CD4-positive, alpha-beta memory T cell (primary cell): ENCODE measurements at regions not wholly inside any gene's neighbourhood (a gene's known extent, or its start where the extent isn't known, plus 50 kb on each side); places are given as distances from the start of the nearest gene placed in this dataset.

ENCODE experiments used
- CTCF ChIA-PET: fragments of 350-600 bp; sonication (Branson Sonifier 250); formaldehyde crosslinking; loops from one replicate; lab custom pipeline; 2021; ENCODE audit warnings: inconsistent platforms; ENCODE audit not compliant: partially characterized antibody; lab: Charles Lee
- POLR2A ChIA-PET: fragments of 350-600 bp; sonication (Branson Sonifier 250); formaldehyde crosslinking; loops from one replicate; lab custom pipeline; 2021; ENCODE audit not compliant: partially characterized antibody; lab: Charles Lee
- DNase-seq, 5 donors: peaks; one replicate each; pipeline versions ENCODE4 v3.0.0 to v3.0.0-alpha.2; 2020 to 2022; ENCODE audit warnings: mixed read lengths in 1 of 5
- H3K27ac ChIP-seq: one replicate; pipeline ENCODE4 v1.7.0; 2013; ENCODE audit warnings: low read depth, low read length
- H3K27me3 ChIP-seq: 2 replicates; pipeline ENCODE4 v1.7.0; 2013; ENCODE audit warnings: mild to moderate bottlenecking, low read length, moderate library complexity; ENCODE audit not compliant: insufficient read depth
- H3K36me3 ChIP-seq: 2 replicates; pipeline ENCODE4 v1.7.0; 2013; ENCODE audit warnings: mild to moderate bottlenecking, low read length, moderate library complexity; ENCODE audit not compliant: insufficient read depth
- H3K4me1 ChIP-seq: 2 replicates; pipeline ENCODE4 v1.7.0; 2013; ENCODE audit warnings: mild to moderate bottlenecking, low read length, moderate library complexity; ENCODE audit not compliant: insufficient read depth
- H3K4me3 ChIP-seq, 2 donors: one replicate each; pipeline ENCODE4 v1.7.0; 2013; ENCODE audit warnings: low read length in 2 of 2, mild to moderate bottlenecking in 1 of 2
- H3K9me3 ChIP-seq, 2 donors: one replicate each; pipeline ENCODE4 v1.7.0; 2013; ENCODE audit warnings: low read length in 2 of 2, control low read depth in 1 of 2; ENCODE audit not compliant: control insufficient read depth in 1 of 2
- H3K27ac Mint-ChIP-seq, 7 donors: one replicate each; pipeline ENCODE4 v1.8.0; 2020 to 2021; ENCODE audit warnings: mixed read lengths in 7 of 7, mild to moderate bottlenecking in 6 of 7, inconsistent platforms in 3 of 7, moderate library complexity in 3 of 7
- H3K27me3 Mint-ChIP-seq, 2 donors: one replicate each; pipeline ENCODE4 v1.8.0; 2020 to 2021; ENCODE audit warnings: mixed read lengths in 2 of 2
- H3K36me3 Mint-ChIP-seq, 2 donors: one replicate each; pipeline ENCODE4 v1.8.0; 2020 to 2021; ENCODE audit warnings: mixed read lengths in 2 of 2, inconsistent platforms in 1 of 2, mild to moderate bottlenecking in 1 of 2
- H3K4me1 Mint-ChIP-seq, 4 donors: one replicate each; pipeline ENCODE4 v1.8.0; 2020 to 2021; ENCODE audit warnings: mixed read lengths in 4 of 4, mild to moderate bottlenecking in 1 of 4
- H3K4me3 Mint-ChIP-seq, 8 donors: one replicate each; pipeline ENCODE4 v1.8.0; 2020 to 2021; ENCODE audit warnings: mixed read lengths in 8 of 8, mild to moderate bottlenecking in 7 of 8, moderate library complexity in 6 of 8, inconsistent platforms in 3 of 8
- H3K9me3 Mint-ChIP-seq, 8 donors: one replicate each; pipeline ENCODE4 v1.8.0; 2020 to 2021; ENCODE audit warnings: mixed read lengths in 8 of 8, mild to moderate bottlenecking in 5 of 8, inconsistent platforms in 3 of 8, moderate library complexity in 1 of 8
- intact Hi-C: fragments of 100-400 bp; cut with micrococcal nuclease; formaldehyde crosslinking; loops from one replicate; pipeline ENCODE4 v1.15.1; 2023

DNA sequence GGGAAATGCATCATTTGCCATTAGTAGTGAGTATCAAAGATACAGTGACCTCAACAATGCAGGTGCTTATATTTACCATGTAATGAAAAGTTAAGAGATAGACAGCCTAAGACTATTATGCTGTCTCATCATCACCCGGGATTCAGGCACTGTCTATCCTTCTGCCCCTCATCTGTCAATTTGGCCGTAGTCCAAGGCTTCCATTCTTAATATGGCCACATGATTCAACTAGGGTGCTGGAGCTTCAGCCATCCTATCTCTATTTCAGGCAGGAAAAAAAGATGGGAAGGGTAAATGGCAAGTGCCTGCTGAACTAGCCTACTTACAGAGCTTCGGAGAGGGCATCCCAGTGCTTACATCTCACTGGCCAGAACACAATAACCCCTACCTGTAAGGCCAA is 196.7 kb upstream of the LNX1 start:
- Histone ChIP-seq H3K4me3 (no peak overlapping the region), H3K27me3 (no peaks in the 10 kb centered on the region), H3K27ac (no peak overlapping the region), H3K9me3 (no peaks in the 10 kb centered on the region), H3K4me1 (no peaks in the 10 kb centered on the region), H3K36me3 (no peaks in the 10 kb centered on the region)
- Mint-ChIP-seq H3K4me3 (no peak overlapping the region), H3K4me1 (no peaks in the 10 kb centered on the region), H3K27me3 (peaks cover 2 to 11% of the 10 kb centered on the region in 2 donors), H3K36me3 (no peaks in the 10 kb centered on the region), H3K27ac (no peak overlapping the region), H3K9me3 (peaks cover 0 to 5% (median 0%) of the 10 kb centered on the region in 8 donors)
- POLR2A ChIA-PET = no interaction called here
- CTCF ChIA-PET = no interaction called here
- no peak for DNase-seq
- intact Hi-C loops = no loop called here

DNA sequence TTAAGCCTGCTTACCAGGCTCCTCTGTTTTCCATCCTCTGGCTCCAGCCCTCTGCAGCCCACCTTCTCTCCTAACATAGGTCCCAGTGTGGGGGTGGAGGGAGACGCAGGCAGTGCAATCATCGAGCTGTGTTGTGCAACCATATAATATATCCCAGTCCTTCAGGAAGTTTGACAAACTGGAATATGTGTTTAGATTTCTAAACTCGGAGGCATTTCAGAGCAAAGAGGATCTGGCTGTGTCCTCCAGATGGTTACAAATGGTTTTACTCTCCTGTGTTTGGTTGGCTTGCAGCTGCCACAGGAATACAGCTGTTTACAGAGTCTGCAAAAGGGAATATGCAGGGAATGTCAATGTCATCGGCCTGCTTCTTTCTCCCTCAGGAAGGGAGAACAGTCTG is 195.3 kb upstream of the LNX1 start:
- intact Hi-C loops = no loop called here
- Mint-ChIP-seq H3K36me3 (no peaks in the 10 kb centered on the region), H3K27me3 (peaks cover 0 to 2% of the 10 kb centered on the region in 2 donors), H3K9me3 (peaks cover 0 to 3% (median 0%) of the 10 kb centered on the region in 8 donors), H3K27ac (no peak overlapping the region), H3K4me1 (no peaks in the 10 kb centered on the region), H3K4me3 (no peak overlapping the region)
- CTCF ChIA-PET = no interaction called here
- POLR2A ChIA-PET = no interaction called here
- no peak overlapping the region for H3K27ac ChIP-seq
- no peaks in the 10 kb centered on the region for H3K9me3 ChIP-seq
- H3K36me3 ChIP-seq = no peaks in the 10 kb centered on the region
- H3K4me3 ChIP-seq = no peak overlapping the region
- H3K4me1 ChIP-seq = no peaks in the 10 kb centered on the region
- no peak for DNase-seq
- H3K27me3 ChIP-seq = no peaks in the 10 kb centered on the region

DNA sequence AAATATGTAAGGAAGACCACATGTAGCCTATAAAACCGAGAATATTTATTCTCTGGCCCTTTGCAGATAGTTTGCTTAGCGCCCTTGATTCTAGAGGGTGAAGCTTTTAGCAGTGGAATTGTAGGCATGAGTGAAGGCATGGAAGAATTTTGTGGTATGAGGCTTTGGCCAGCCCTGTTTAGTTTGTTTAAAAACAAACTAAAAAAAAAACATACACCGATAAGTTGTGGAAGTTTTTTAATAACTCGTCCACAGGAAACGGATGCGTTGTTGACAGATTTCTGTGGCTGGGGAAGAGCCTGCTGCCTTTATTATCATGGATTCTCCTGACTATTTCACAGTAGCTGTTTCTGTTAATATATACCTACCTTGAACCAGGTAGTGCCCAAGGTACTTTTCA is 194.7 kb upstream of the LNX1 start:
- H3K4me3 ChIP-seq = no peak overlapping the region
- intact Hi-C loops = no loop called here
- Mint-ChIP-seq H3K27ac (no peak overlapping the region), H3K36me3 (no peaks in the 10 kb centered on the region), H3K9me3 (peaks cover 0 to 3% (median 0%) of the 10 kb centered on the region in 8 donors), H3K4me3 (no peak overlapping the region), H3K4me1 (no peaks in the 10 kb centered on the region), H3K27me3 (peaks cover 0 to 1% of the 10 kb centered on the region in 2 donors)
- no peaks in the 10 kb centered on the region for H3K27me3 ChIP-seq
- no peaks in the 10 kb centered on the region for H3K9me3 ChIP-seq
- no peaks in the 10 kb centered on the region for H3K4me1 ChIP-seq
- ChIA-PET CTCF (no interaction called here), POLR2A (no interaction called here)
- no peak overlapping the region for H3K27ac ChIP-seq
- H3K36me3 ChIP-seq = no peaks in the 10 kb centered on the region
- no peak for DNase-seq

DNA sequence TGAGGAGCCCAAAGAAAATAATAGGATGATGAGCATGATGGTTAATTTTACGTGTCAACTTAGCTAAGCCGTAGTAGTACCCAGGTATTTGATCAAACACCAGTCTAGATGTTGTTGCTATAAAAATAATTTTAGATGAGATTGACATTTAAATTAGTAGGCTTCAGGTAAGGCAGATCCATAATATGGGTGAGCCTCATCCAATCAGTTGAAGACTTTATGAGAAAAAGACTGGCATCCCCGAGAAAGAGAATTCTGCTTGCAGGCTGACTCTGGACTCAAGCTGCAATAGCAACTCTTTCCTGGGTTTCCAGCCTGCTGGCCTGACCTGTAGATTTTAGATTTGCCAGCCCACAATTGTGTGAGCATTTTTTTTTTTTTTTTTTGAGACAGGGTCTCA is 192.8 kb upstream of the LNX1 start:
- POLR2A ChIA-PET = no interaction called here
- H3K4me1 ChIP-seq = no peaks in the 10 kb centered on the region
- H3K27me3 ChIP-seq = no peaks in the 10 kb centered on the region
- H3K27ac ChIP-seq = no peak overlapping the region
- CTCF ChIA-PET = no interaction called here
- no peak overlapping the region for H3K27ac Mint-ChIP-seq
- H3K36me3 ChIP-seq = no peaks in the 10 kb centered on the region
- H3K9me3 ChIP-seq = no peaks in the 10 kb centered on the region
- no peak for DNase-seq
- H3K36me3 Mint-ChIP-seq = no peaks in the 10 kb centered on the region
- intact Hi-C loops = no loop called here
- no peaks in the 10 kb centered on the region for H3K27me3 Mint-ChIP-seq
- H3K4me3 Mint-ChIP-seq = no peak overlapping the region
- no peaks in the 10 kb centered on the region for H3K4me1 Mint-ChIP-seq
- no peak overlapping the region for H3K4me3 ChIP-seq
- H3K9me3 Mint-ChIP-seq = peaks cover 0 to 3% (median 0%) of the 10 kb centered on the region in 8 donors

DNA sequence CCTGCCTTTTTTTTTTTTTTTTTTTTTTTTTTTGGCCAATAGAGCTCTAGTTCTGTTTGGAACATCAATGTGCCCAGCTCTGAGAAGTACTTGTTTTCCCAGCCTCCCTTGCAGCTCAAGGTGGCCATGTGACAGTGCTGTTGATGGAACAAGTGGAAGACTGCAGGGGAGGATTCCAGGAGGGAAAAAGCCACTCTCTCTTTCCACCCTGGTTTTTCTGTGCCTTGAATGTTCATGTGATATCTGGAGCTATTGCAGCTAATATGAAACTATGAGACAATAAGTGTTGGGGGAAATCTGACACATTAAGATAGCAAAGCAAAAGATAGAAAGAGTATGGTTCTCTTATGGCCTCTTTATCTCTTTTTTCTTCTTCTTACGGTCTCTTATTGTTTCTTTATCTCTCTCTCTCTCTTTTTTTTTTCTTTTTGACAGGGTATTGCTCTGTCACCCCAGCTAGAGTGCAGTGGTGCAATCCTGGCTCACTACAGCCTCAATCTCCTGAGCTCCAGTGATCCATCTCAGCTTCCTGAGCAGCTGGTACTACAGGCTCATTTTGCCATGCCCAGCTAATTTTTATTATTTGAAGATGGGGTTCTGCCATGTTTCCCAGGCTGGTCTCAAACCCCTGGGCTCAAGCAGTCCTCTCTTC is 192.0 kb upstream of the LNX1 start:
- Histone ChIP-seq H3K27me3 (no peaks in the 10 kb centered on the region), H3K4me3 (no peak overlapping the region), H3K9me3 (no peaks in the 10 kb centered on the region), H3K36me3 (no peaks in the 10 kb centered on the region), H3K27ac (no peak overlapping the region), H3K4me1 (no peaks in the 10 kb centered on the region)
- Mint-ChIP-seq H3K4me1 (no peaks in the 10 kb centered on the region), H3K27ac (no peak overlapping the region), H3K9me3 (peaks cover 0 to 3% (median 0%) of the 10 kb centered on the region in 8 donors), H3K27me3 (no peaks in the 10 kb centered on the region), H3K4me3 (no peak overlapping the region), H3K36me3 (no peaks in the 10 kb centered on the region)
- CTCF ChIA-PET = no interaction called here
- intact Hi-C loops = no loop called here
- POLR2A ChIA-PET = no interaction called here
- DNase-seq = no peak

DNA sequence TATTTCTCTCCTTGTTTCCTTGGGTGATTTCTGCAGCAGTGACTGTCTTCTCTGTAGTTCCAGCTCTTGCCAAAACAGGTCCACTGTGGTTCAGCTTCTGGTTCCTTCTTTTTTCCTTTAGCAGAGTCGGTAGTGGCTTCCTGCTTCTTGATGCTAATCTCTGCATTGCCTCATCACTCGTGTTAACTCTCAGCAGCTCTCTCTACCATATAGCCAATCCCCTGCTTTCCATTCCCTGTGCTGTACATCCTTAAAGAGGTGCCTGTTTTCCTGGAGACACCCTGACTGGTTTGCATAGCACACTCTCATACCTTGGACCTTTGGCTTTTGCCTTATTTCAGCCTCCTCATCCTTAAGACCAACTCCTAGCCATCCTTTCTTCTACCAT is 191.2 kb upstream of the LNX1 start:
- H3K4me1 Mint-ChIP-seq = no peaks in the 10 kb centered on the region
- Histone ChIP-seq H3K9me3 (no peaks in the 10 kb centered on the region), H3K36me3 (no peaks in the 10 kb centered on the region), H3K4me3 (no peak overlapping the region), H3K27me3 (no peaks in the 10 kb centered on the region), H3K27ac (no peak overlapping the region), H3K4me1 (no peaks in the 10 kb centered on the region)
- CTCF ChIA-PET = no interaction called here
- intact Hi-C loops = no loop called here
- no peak overlapping the region for H3K27ac Mint-ChIP-seq
- H3K27me3 Mint-ChIP-seq = no peaks in the 10 kb centered on the region
- no peak overlapping the region for H3K4me3 Mint-ChIP-seq
- POLR2A ChIA-PET = no interaction called here
- DNase-seq = no peak
- H3K36me3 Mint-ChIP-seq = no peaks in the 10 kb centered on the region
- peaks cover 0 to 2% (median 0%) of the 10 kb centered on the region in 8 donors for H3K9me3 Mint-ChIP-seq

DNA sequence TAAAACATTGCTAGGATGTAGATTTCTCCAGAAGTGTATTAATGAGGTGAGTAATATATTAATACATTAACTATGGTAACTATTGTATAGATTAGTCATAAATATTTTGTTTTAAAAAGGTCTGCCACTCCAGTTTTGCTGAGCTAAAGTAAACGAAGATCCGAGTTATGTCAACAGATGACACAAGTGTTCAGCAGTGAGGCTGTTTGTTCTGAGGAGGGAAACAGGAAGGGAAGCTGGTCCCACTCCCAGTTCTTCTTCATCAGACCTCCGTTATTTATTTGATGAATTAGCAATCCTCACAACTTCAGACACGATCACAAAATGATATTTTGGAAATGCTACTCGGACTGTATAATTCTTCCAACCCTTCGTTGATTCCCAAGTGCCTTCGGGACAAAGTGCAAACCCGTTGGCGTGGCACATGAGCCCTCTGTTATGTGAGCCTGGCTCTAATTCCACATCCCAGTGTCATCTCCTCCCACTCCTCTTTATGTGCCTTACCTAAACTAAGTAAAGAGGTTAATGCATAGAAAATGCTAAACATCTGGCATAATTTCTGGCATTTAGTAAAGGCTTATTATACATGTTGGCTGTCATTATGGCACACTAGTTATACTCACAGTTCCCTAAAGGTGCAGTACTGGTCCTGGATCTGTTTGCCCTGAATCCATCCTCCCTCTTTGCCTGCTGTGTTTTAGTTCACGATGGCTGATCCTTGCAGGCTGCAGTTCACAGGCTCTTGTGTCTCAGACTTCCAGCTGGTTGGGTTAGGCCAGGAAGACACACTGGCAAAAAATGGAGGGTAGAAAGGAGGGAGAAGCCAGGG is 190.6 kb upstream of the LNX1 start:
- Histone ChIP-seq H3K9me3 (no peaks in the 10 kb centered on the region), H3K36me3 (no peaks in the 10 kb centered on the region), H3K27ac (no peak overlapping the region), H3K4me3 (no peak overlapping the region), H3K27me3 (no peaks in the 10 kb centered on the region), H3K4me1 (no peaks in the 10 kb centered on the region)
- Mint-ChIP-seq H3K36me3 (no peaks in the 10 kb centered on the region), H3K27ac (no peak overlapping the region), H3K27me3 (peaks cover 0 to 2% of the 10 kb centered on the region in 2 donors), H3K4me1 (no peaks in the 10 kb centered on the region), H3K9me3 (peaks cover 0 to 2% (median 0%) of the 10 kb centered on the region in 8 donors), H3K4me3 (no peak overlapping the region)
- intact Hi-C loops = no loop called here
- ChIA-PET CTCF (no interaction called here), POLR2A (no interaction called here)
- DNase-seq = no peak
